Ovary (tissue), 7 donors: ENCODE measurements at regions not wholly inside any gene's neighbourhood (a gene's known extent, or its start where the extent isn't known, plus 50 kb on each side); places are given as distances from the start of the nearest gene placed in this dataset.

Source experiments
- DNase-seq, 5 donors: peaks; one replicate each; pipeline ENCODE4 v3.0.0-alpha.2; 2019 to 2020
- H3K27ac ChIP-seq, 2 donors: fragments of 200-600 bp; one replicate each; pipeline versions ENCODE4 v1.5.1 to v1.8.0; 2019 to 2022
- H3K27me3 ChIP-seq: fragments of 200-600 bp; one replicate; pipeline ENCODE4 v1.8.0; 2022
- H3K36me3 ChIP-seq: fragments of 200-600 bp; sonication (generic); one replicate; pipeline ENCODE4 v1.5.1; 2019
- H3K4me1 ChIP-seq: one replicate; pipeline ENCODE4 v1.8.1; 2013; ENCODE audit warnings: mild to moderate bottlenecking, moderate library complexity; ENCODE audit not compliant: insufficient read depth
- H3K4me3 ChIP-seq: fragments of 200-600 bp; sonication (generic); one replicate; pipeline ENCODE4 v1.5.1; 2017
- H3K9me3 ChIP-seq, 2 donors: fragments of 200-600 bp in 1 of 2; sonication (generic) in 1 of 2; one replicate each; pipeline versions ENCODE4 v1.5.1 to v1.8.1; 2013 to 2019; ENCODE audit warnings: mild to moderate bottlenecking in 1 of 2, moderate library complexity in 1 of 2
- CTCF ChIP-seq, 3 donors: fragments of 450-650 bp in 2 of 3; fragments of 200-600 bp in 1 of 3; IDR thresholded peaks; one replicate each; pipeline versions ENCODE4 v1.5.1 to v1.8.0; 2016 to 2022; ENCODE audit warnings: antibody characterized with exemption in 3 of 3, mild to moderate bottlenecking in 1 of 3
- EP300 ChIP-seq: sonication (generic); formaldehyde crosslinking; IDR thresholded peaks from one replicate; pipeline ENCODE4 v1.6.1; 2017; ENCODE audit warnings: antibody characterized with exemption
- POLR2A ChIP-seq: fragments of 450-650 bp; IDR thresholded peaks from one replicate; pipeline ENCODE4 v1.6.1; 2017; ENCODE audit warnings: antibody characterized with exemption, mild to moderate bottlenecking, moderate library complexity
- WGBS, 3 donors: extraction: QIAGEN DNeasy Blood & Tissue Kit in 1 of 3; methylation state at CpG; one replicate each; pipeline versions ENCODE4 v1.1.5 to v1.1.7; 2013 to 2017; 5-methylcytosine and 5-hydroxymethylcytosine counted together
- intact Hi-C, 4 donors: fragments of 100-400 bp; cut with DNase I; formaldehyde crosslinking; loops; one replicate each; pipeline versions ENCODE4 v1.11.0 to v1.15.1; 2022 to 2023
- donor health status: DM: no; HTN: no; CAD: no; lungs with moderate emphysema.
- donor health status: DM: no; HTN: no; CAD: no.
- donor health status: Bipolar disorder and iron deficiency.
- donor health status: DM: no; HTN: no; CAD: no.
- donor health status: DM: yes; HTN: yes; CAD: no.

GRCh38 chr6:140874066-140874465 is 1258.7 kb upstream of the GJE1 start:
- intact Hi-C loops: no loop called here
- Histone ChIP-seq H3K9me3 (no peaks in the 10 kb centered on the region), H3K27me3 (no peaks in the 10 kb centered on the region), H3K36me3 (no peaks in the 10 kb centered on the region), H3K4me1 (no peaks in the 10 kb centered on the region), H3K4me3 (no peak overlapping the region), H3K27ac (no peak overlapping the region)
- TF ChIP-seq CTCF (IDR thresholded peaks at IDR 0.05): no peak
- no peak for TF ChIP-seq POLR2A
- no peak for TF ChIP-seq EP300
- no peak for DNase-seq
- WGBS, 3 donors: 95 to 98% (median 95%) methylated on average over 3 of the region's 3 CpGs

- Histone ChIP-seq H3K4me1 (no peaks in the 10 kb centered on the region), H3K27me3 (no peaks in the 10 kb centered on the region), H3K36me3 (no peaks in the 10 kb centered on the region), H3K4me3 (no peak overlapping the region), H3K27ac (no peak overlapping the region), H3K9me3 (no peaks in the 10 kb centered on the region)
- TF ChIP-seq EP300: no peak
- TF ChIP-seq POLR2A: no peak
- TF ChIP-seq CTCF (IDR thresholded peaks at IDR 0.05): no peak
- no peak for DNase-seq
- intact Hi-C loops: no loop called here
Observed at GRCh38 chr6:140872885-140873284, 1259.8 kb upstream of the GJE1 start.

GRCh38 chr6:140871911-140872310 is 1260.8 kb upstream of the GJE1 start:
- Histone ChIP-seq H3K27ac (no peak overlapping the region), H3K4me1 (no peaks in the 10 kb centered on the region), H3K27me3 (no peaks in the 10 kb centered on the region), H3K9me3 (no peaks in the 10 kb centered on the region), H3K4me3 (no peak overlapping the region), H3K36me3 (no peaks in the 10 kb centered on the region)
- intact Hi-C loops: no loop called here
- no peak for DNase-seq
- no peak for TF ChIP-seq POLR2A
- TF ChIP-seq CTCF (IDR thresholded peaks at IDR 0.05): no peak
- no peak for TF ChIP-seq EP300

GRCh38 chr6:140867336-140867735 is 1265.4 kb upstream of the GJE1 start:
- H3K9me3 ChIP-seq: no peaks in the 10 kb centered on the region
- no peaks in the 10 kb centered on the region for H3K36me3 ChIP-seq
- H3K4me1 ChIP-seq: no peaks in the 10 kb centered on the region
- DNase-seq: no peak
- TF ChIP-seq CTCF (IDR thresholded peaks at IDR 0.05) (no peak), POLR2A (no peak), EP300 (no peak)
- intact Hi-C loops: no loop called here
- H3K4me3 ChIP-seq: no peak overlapping the region
- no peak overlapping the region for H3K27ac ChIP-seq
- no peaks in the 10 kb centered on the region for H3K27me3 ChIP-seq

- no peak for DNase-seq
- TF ChIP-seq POLR2A (no peak), EP300 (no peak), CTCF (IDR thresholded peaks at IDR 0.05) (no peak)
- no peaks in the 10 kb centered on the region for H3K36me3 ChIP-seq
- H3K4me1 ChIP-seq: peaks cover 5% of the 10 kb centered on the region
- no peaks in the 10 kb centered on the region for H3K27me3 ChIP-seq
- WGBS, 3 donors: 70 to 85% (median 82%) methylated on average over 10 of the region's 10 CpGs
- H3K27ac ChIP-seq: no peak overlapping the region
- intact Hi-C loops: no loop called here
- H3K4me3 ChIP-seq: no peak overlapping the region
- no peaks in the 10 kb centered on the region for H3K9me3 ChIP-seq
Observed at GRCh38 chr6:140858381-140858971, 1274.2 kb upstream of the GJE1 start.
